Activated CD4-positive, alpha-beta memory T cell treated with anti-CD3 and anti-CD28 coated beads, Interleukin-2, amount 10 ng/mL, durations not matched to agents 7 days and 5 days (primary cell): ENCODE measurements at regions not wholly inside any gene's neighbourhood (a gene's known extent, or its start where the extent isn't known, plus 50 kb on each side); places are given as distances from the start of the nearest gene placed in this dataset.

Source experiments
- CTCF ChIA-PET: fragments of 350-600 bp; sonication (Branson Sonifier 250); formaldehyde crosslinking; loops from one replicate; lab custom pipeline; 2021; ENCODE audit warnings: antibody characterized with exemption, inconsistent platforms; lab: Charles Lee
- POLR2A ChIA-PET: fragments of 350-600 bp; sonication (Branson Sonifier 250); formaldehyde crosslinking; loops from one replicate; lab custom pipeline; 2021; ENCODE audit warnings: antibody characterized with exemption; lab: Charles Lee
- DNase-seq: peaks from one replicate; pipeline ENCODE4 v3.0.0-alpha.2; 2020
- H3K27ac Mint-ChIP-seq: one replicate; pipeline ENCODE4 v1.8.0; 2021; ENCODE audit warnings: mild to moderate bottlenecking, mixed read lengths
- H3K27me3 Mint-ChIP-seq: one replicate; pipeline ENCODE4 v1.8.0; 2021; ENCODE audit warnings: mixed read lengths
- H3K36me3 Mint-ChIP-seq: one replicate; pipeline ENCODE4 v1.8.0; 2021; ENCODE audit warnings: low read depth, mixed read lengths
- H3K4me1 Mint-ChIP-seq: one replicate; pipeline ENCODE4 v1.8.0; 2021; ENCODE audit warnings: mixed read lengths
- H3K4me3 Mint-ChIP-seq: one replicate; pipeline ENCODE4 v1.8.0; 2021; ENCODE audit warnings: mild to moderate bottlenecking, mixed read lengths
- H3K9me3 Mint-ChIP-seq: one replicate; pipeline ENCODE4 v1.8.0; 2021; ENCODE audit warnings: mixed read lengths

DNA sequence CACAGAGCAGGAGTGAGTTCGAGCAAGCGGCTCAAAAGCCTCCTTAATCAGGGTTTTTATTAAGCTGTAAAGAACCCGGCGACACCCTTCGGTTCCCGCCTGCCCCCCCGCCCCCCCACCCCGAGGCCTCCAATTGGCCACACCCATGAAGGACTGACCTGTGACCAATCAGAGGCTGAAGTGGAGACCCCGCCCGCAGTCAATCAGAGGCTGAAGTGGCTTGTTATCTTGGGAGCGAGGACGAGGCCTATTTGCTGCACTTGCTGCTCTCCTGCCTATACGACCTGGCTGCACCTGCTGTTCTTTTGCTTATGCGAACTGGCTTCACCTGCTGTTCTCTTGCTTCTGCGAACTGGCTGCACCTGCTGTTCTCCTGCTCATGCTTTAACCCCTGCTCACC lies 844.9 kb downstream of the OLFM4 start:
- H3K27me3 Mint-ChIP-seq, result no peaks in the 10 kb centered on the region
- H3K4me3 Mint-ChIP-seq, result no peak overlapping the region
- no peak for DNase-seq
- no peaks in the 10 kb centered on the region for H3K36me3 Mint-ChIP-seq
- H3K4me1 Mint-ChIP-seq, result no peaks in the 10 kb centered on the region
- ChIA-PET CTCF (no interaction called here), POLR2A (no interaction called here)
- H3K27ac Mint-ChIP-seq, result no peak overlapping the region
- H3K9me3 Mint-ChIP-seq, result peaks cover 12% of the 10 kb centered on the region

DNA sequence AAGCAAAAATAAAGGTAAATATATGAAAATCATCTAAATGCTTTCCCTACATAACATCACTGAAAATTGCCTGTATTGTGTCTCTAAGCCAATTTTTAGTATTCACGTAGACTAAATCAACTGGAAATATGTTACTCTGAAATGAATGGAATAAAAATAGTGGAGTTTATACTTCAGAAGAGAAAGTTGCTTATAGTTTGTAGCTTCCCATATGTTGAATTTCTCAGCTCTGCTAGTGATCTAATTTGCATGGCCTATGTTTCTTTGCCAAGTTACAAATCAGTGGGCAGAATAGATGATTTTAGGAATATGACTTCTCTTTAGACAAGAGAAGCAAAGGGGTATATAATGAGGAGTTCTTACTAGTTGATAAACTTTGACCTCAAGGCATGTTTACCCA lies 850.2 kb downstream of the OLFM4 start:
- Mint-ChIP-seq H3K36me3 (no peaks in the 10 kb centered on the region), H3K27ac (no peak overlapping the region), H3K9me3 (peaks cover 6% of the 10 kb centered on the region), H3K4me1 (no peaks in the 10 kb centered on the region), H3K27me3 (no peaks in the 10 kb centered on the region), H3K4me3 (no peak overlapping the region)
- DNase-seq, result no peak
- CTCF ChIA-PET, result no interaction called here
- POLR2A ChIA-PET, result no interaction called here

DNA sequence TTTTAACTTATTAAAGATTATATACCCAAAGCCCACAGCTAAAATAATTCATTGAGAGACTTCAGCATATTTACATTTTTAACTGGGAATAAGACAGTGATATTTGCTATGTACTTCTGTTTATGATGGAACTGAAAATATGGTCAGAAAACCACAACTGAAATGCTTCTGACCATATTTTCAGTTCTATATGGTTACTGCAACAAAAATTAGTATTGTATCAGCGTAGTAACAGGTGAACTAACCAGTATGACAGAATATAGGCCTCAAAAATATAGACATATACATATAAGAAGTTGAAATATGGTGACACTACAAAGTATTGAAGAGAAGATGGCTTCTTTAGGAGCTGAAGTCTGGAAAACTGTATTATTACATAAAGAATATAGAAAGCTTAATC lies 857.4 kb downstream of the OLFM4 start:
- Mint-ChIP-seq H3K4me3 (no peak overlapping the region), H3K27me3 (no peaks in the 10 kb centered on the region), H3K27ac (no peak overlapping the region), H3K9me3 (no peaks in the 10 kb centered on the region), H3K36me3 (no peaks in the 10 kb centered on the region), H3K4me1 (no peaks in the 10 kb centered on the region)
- DNase-seq, result no peak
- ChIA-PET CTCF (no interaction called here), POLR2A (no interaction called here)

DNA sequence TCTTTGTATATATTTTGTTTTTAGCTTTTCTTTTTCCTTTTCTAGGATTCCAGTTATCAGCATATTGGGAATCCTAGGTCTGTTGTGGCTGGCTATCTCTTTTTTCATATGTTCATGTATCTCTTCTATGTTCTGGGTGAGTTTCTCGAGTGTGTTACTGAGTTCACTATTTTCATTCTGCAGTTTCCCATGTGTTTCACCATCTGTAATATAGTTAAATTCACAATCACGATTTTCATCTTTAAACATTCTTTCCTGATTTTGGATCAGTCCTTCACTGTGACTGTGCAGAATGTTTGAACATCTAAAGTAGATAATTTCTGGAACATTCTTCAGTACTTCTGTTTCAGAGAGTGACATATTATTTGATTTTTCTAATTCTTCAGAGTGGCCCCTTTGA lies 862.1 kb downstream of the OLFM4 start:
- ChIA-PET POLR2A (no interaction called here), CTCF (no interaction called here)
- Mint-ChIP-seq H3K27me3 (no peaks in the 10 kb centered on the region), H3K4me1 (no peaks in the 10 kb centered on the region), H3K4me3 (no peak overlapping the region), H3K9me3 (peaks cover 3% of the 10 kb centered on the region), H3K36me3 (no peaks in the 10 kb centered on the region), H3K27ac (no peak overlapping the region)
- DNase-seq, result no peak

DNA sequence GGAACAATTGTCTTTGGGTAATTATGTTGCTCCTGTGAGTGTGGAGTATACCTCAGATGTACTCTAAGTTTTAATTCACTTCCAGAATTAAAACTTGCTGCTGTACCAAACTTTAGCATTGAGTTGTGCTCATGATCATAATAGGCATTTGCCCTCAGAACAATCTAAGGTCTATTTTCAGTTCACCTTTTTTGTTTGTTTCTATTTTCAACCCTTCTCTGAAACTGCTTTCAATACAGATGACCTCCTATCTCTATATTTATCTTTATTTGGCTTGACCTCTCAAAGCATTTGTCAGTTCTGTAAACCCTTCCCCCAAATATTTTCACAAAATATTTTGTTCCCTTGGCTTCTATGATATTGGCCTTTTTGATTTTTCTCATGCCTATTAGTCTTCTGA lies 873.0 kb downstream of the OLFM4 start:
- H3K4me1 Mint-ChIP-seq, result no peaks in the 10 kb centered on the region
- ChIA-PET CTCF (no interaction called here), POLR2A (no interaction called here)
- no peak overlapping the region for H3K27ac Mint-ChIP-seq
- H3K27me3 Mint-ChIP-seq, result no peaks in the 10 kb centered on the region
- H3K36me3 Mint-ChIP-seq, result no peaks in the 10 kb centered on the region
- DNase-seq, result no peak
- H3K4me3 Mint-ChIP-seq, result no peak overlapping the region
- peaks cover 6% of the 10 kb centered on the region for H3K9me3 Mint-ChIP-seq

DNA sequence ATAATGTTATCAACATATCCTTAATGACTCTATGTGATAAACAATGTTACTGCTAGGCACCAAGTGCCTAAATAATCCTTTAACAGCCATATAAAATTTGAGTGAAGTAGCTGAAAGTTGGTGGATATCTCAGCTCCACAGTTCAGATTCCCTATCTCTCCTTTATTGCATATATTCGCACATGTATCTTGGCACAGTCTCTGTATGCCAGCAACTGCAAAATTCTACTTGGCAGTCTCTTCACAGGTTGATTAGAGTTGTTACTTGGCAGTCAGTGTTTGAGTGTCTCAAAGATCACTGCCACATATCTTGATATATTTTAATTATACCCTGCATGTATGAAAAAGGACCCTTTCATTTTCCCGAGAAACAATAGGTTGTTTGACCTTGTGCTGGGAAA lies 879.3 kb downstream of the OLFM4 start:
- POLR2A ChIA-PET, result no interaction called here
- no peak for DNase-seq
- H3K36me3 Mint-ChIP-seq, result no peaks in the 10 kb centered on the region
- H3K27ac Mint-ChIP-seq, result no peak overlapping the region
- H3K9me3 Mint-ChIP-seq, result no peaks in the 10 kb centered on the region
- CTCF ChIA-PET, result no interaction called here
- no peak overlapping the region for H3K4me3 Mint-ChIP-seq
- H3K27me3 Mint-ChIP-seq, result no peaks in the 10 kb centered on the region
- no peaks in the 10 kb centered on the region for H3K4me1 Mint-ChIP-seq

DNA sequence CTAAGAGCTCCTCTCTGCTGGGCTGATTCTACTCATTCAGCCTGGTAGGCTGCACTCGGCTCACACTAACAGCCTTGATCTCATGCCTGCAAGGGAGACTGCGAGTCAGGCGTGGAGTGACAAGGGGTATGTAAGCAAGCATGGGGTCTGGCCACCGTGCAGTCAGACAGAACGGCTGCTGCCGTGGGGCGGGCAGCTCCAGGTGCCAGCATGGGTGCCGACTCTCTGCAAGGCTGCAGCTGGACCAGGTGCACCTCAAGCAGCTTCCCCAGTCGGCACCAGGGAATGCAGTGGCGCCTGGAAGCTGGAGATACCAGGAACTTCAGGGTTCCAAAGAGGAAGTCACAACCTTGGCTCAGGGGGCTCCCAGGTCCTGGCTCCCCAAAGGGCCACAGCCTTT lies 892.3 kb downstream of the OLFM4 start:
- POLR2A ChIA-PET, result no interaction called here
- Mint-ChIP-seq H3K36me3 (no peaks in the 10 kb centered on the region), H3K4me3 (no peak overlapping the region), H3K4me1 (no peaks in the 10 kb centered on the region), H3K9me3 (peaks cover 6% of the 10 kb centered on the region), H3K27ac (no peak overlapping the region), H3K27me3 (no peaks in the 10 kb centered on the region)
- DNase-seq, result no peak
- CTCF ChIA-PET, result no interaction called here

DNA sequence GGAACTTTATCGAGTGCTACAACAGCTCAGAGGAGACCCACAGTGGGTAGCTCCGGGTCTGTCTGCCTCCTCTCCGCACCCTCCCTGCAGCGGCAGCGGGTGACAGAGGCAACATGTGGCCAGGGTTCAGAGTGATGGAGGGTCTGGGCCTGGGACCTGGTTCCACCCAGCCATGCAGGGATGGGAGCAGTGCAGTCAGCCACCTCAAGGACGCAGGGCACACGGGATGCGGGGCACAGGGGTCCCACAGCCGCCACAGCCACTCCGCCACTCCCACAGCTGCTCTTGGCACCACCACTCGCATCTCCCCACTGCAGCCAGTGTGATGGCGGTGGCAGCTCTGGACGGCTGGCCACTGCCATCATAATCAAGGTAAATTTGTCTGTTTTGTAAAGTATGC lies 892.9 kb downstream of the OLFM4 start:
- H3K4me1 Mint-ChIP-seq, result no peaks in the 10 kb centered on the region
- H3K27me3 Mint-ChIP-seq, result no peaks in the 10 kb centered on the region
- POLR2A ChIA-PET, result no interaction called here
- CTCF ChIA-PET, result no interaction called here
- no peaks in the 10 kb centered on the region for H3K36me3 Mint-ChIP-seq
- peaks cover 6% of the 10 kb centered on the region for H3K9me3 Mint-ChIP-seq
- no peak for DNase-seq
- no peak overlapping the region for H3K4me3 Mint-ChIP-seq
- no peak overlapping the region for H3K27ac Mint-ChIP-seq

DNA sequence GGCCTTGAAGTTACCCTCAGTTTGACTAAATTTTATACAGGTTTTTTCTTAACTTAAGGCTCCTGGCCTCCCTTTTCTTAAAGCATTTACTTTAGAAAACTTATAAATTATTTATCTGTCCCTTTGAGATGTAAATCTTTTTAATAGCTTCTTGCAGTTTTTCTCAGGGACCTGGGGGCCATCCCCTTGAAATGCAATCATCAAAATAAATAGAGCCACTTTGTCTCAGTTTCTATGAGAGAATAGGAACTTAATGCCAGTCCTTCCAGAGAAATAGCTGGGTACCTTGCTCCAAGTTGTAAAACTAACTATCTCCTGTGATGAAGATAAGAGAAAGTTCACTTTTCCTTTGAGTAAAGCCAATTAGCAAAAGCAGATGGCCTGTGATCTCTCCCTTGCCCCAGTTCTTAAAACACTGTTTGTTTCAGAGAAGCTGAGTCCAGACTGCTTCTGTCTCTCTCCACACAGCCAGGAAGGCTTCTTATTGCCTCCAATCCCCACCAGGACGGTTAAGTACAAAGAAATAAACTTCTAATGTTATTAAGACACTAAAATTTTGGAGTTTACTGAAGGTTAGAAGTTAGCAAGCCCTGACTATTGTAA lies 913.1 kb downstream of the OLFM4 start:
- CTCF ChIA-PET, result no interaction called here
- Mint-ChIP-seq H3K9me3 (peaks cover 4% of the 10 kb centered on the region), H3K36me3 (no peaks in the 10 kb centered on the region), H3K4me1 (no peaks in the 10 kb centered on the region), H3K27ac (no peak overlapping the region), H3K4me3 (no peak overlapping the region), H3K27me3 (no peaks in the 10 kb centered on the region)
- POLR2A ChIA-PET, result no interaction called here
- DNase-seq, result no peak

DNA sequence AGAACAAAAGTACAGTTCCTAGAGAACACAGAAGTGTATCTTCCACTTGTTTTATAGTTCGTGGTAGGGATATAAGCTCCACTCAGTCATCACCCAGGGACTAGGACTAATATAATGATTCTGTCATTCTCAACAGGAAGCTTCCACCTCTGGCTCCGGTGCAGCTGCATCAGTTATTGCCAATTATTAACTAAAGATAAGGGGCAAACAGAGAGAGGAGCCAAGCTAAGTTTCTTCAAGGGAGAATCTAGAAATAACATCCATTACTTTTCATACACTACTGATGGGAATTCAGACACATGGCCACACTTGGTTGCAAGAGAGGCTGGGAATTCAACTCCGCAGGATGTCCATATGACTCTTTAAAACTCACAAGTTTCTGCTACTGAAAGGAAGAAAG lies 917.9 kb downstream of the OLFM4 start:
- H3K27ac Mint-ChIP-seq, result no peak overlapping the region
- no peak for DNase-seq
- H3K36me3 Mint-ChIP-seq, result no peaks in the 10 kb centered on the region
- POLR2A ChIA-PET, result no interaction called here
- no peak overlapping the region for H3K4me3 Mint-ChIP-seq
- CTCF ChIA-PET, result no interaction called here
- H3K9me3 Mint-ChIP-seq, result peaks cover 2% of the 10 kb centered on the region
- H3K4me1 Mint-ChIP-seq, result no peaks in the 10 kb centered on the region
- H3K27me3 Mint-ChIP-seq, result no peaks in the 10 kb centered on the region

DNA sequence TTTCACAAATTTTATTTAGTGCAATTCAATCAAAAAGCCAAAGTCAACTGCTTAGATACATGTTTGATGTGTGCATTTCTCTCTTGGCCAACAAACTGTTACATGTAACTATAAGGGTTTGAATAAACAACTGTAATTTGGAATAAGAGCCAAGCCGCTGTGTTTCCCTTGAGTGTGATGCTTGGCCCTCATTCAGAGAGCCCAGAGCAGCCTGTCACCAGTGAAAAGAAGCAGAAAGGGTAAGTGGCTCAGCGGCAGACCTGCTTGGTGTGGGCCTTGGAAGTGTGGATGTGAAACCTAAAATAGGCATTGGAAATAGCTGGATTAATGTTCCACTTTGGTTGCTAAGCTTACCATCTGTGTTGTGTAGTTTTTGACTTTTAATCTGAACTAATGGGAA lies 924.6 kb downstream of the OLFM4 start:
- H3K27ac Mint-ChIP-seq, result no peak overlapping the region
- POLR2A ChIA-PET, result no interaction called here

More for the DNA sequence above, 924.6 kb downstream of the OLFM4 start:
- H3K9me3 Mint-ChIP-seq, result no peaks in the 10 kb centered on the region
- no peaks in the 10 kb centered on the region for H3K4me1 Mint-ChIP-seq
- DNase-seq, result no peak
- no peak overlapping the region for H3K4me3 Mint-ChIP-seq
- H3K27me3 Mint-ChIP-seq, result no peaks in the 10 kb centered on the region
- CTCF ChIA-PET, result no interaction called here
- no peaks in the 10 kb centered on the region for H3K36me3 Mint-ChIP-seq
